GM10248 (cell line): ENCODE measurements at regions not wholly inside any gene's neighbourhood (a gene's known extent, or its start where the extent isn't known, plus 50 kb on each side); places are given as distances from the start of the nearest gene placed in this dataset.

Source experiments
- CTCF ChIA-PET: fragments of 300-600 bp; sonication (Branson Sonifier 250); formaldehyde crosslinking; extraction: SDS; loops from one replicate; lab custom pipeline; 2021; ENCODE audit warnings: antibody characterized with exemption; lab: Yijun Ruan, JAX
- POLR2A ChIA-PET: fragments of 350-650 bp; sonication (Branson Sonifier 250); formaldehyde crosslinking; extraction: SDS; loops from one replicate; lab custom pipeline; 2020; ENCODE audit warnings: antibody characterized with exemption; lab: Yijun Ruan, JAX
- DNase-seq: peaks from one replicate; pipeline ENCODE4 v3.0.0; 2012; ENCODE audit errors: extremely low spot score
- TF ChIP-seq, protein P1 (sequence below): IDR thresholded peaks from 2 replicates; pipeline ENCODE4 v1.5.1; 2012; ENCODE audit warnings: mild to moderate bottlenecking, low read depth; ENCODE audit errors: extremely low read depth, missing control alignments, control extremely low read depth

DNA sequence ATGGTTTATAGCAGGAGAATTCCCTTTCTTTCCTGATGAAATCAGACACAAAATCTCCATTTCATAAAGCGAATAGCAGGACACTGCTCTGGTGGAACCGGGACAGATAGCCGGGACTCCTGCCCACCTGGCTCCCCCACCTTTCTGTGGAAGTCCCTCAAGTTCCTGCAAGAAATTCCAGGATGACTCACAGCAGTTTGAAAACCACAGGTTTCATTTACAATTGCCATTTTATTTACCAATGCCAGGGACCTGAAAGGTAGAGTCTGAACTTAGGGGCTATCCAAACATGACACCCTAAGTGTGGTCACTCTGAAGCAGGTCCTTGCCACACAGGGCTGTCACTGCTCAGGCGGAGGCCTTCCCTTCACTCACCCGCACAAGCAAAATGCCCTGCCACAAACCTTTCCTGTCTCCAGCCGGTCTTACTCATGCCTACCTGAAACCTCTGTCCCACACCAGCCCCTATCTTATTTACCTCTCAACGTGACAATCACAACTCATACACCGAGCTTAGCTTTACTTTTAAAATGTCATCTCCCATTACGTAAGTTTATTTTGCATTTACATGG is 63.3 kb upstream of the TAF1L start:
- DNase-seq = no peak
- TF ChIP-seq, protein P1, sequence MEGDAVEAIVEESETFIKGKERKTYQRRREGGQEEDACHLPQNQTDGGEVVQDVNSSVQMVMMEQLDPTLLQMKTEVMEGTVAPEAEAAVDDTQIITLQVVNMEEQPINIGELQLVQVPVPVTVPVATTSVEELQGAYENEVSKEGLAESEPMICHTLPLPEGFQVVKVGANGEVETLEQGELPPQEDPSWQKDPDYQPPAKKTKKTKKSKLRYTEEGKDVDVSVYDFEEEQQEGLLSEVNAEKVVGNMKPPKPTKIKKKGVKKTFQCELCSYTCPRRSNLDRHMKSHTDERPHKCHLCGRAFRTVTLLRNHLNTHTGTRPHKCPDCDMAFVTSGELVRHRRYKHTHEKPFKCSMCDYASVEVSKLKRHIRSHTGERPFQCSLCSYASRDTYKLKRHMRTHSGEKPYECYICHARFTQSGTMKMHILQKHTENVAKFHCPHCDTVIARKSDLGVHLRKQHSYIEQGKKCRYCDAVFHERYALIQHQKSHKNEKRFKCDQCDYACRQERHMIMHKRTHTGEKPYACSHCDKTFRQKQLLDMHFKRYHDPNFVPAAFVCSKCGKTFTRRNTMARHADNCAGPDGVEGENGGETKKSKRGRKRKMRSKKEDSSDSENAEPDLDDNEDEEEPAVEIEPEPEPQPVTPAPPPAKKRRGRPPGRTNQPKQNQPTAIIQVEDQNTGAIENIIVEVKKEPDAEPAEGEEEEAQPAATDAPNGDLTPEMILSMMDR = no peak
- CTCF ChIA-PET = no interaction called here
- POLR2A ChIA-PET = no interaction called here

DNA sequence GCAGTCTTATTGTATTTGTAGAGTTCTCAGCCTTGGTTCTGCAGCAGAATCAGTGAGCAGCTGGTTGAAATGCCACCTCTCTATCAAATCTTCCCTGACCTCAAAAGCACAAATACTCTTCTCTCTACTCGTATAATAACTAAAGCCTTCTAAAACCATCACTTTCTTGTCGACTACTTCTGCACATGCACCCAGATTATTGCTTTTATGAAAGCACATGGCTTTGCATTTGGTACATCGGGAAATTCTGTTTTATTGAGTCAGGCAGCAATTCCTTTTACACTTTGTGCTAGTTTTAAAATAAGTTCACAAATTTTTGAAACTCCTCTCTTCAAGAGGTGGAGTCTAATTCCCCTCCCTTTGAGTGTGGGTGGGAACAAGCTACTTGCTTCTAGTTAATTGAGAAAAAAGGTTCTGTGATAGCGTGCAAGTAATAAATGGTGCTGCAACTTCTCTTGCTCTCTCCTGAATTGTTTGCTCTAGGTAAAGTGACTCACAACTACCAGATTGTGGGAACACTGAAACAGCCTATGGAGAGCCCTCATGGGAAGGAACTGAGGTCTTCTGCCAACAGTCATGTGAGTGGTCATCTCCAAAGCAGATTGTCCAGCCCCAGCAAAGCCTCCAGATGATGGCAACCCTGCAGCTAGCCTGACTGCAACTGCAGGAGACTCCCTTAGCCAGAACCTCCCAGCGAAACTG is 66.0 kb upstream of the TAF1L start:
- POLR2A ChIA-PET = no interaction called here
- CTCF ChIA-PET = interaction anchor here (1.7 kb wide), 1 partner anchor 323 kb away, joined by 9 read pairs; no protein-coding TSS in a partner anchor
- DNase-seq = no peak
- TF ChIP-seq, protein P1 = no peak

DNA sequence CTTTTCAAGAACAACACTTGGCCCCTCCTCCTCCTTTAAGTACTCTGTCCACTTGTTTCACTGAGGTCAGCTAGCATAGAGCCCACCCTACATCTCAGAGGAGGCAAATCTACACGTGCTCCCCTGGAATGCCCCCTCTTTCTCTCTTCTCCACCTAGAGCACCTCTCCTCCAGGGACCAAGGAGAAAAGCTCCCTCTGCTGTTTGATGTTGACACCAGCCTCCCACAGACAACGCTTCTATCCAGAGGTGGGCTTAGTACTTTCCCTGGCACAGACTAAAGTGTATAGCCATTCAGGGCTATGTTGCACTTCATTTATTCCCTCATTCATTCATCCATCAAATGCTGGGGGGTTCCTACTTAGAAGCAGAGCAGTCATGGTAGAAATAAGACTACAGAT is 68.2 kb upstream of the TAF1L start:
- ChIA-PET POLR2A (no interaction called here), CTCF (interaction anchor here (0.7 kb wide), 1 partner anchor 325 kb away, joined by 3 read pairs; no protein-coding TSS in a partner anchor)
- TF ChIP-seq, protein P1 = peak; percentile 9
- DNase-seq = no peak

DNA sequence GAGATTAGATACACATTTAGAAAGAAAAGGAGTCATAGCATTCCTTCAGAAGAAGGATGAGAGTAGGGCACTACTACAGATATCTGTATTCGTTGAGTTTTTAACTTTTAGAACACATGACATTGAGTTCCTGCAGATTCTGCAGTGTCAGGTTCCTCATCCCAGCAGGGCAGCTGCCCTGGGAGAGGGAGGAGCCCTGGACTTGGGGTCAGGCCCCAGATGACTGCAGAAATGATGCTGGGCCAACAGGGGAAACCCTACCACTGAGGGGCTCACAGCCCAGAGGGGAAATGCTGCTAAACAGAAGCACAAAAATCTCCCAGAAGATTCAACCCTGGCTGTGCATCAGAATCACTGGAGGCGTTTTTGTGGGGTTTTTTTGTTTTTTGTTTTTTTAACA is 68.9 kb upstream of the TAF1L start:
- CTCF ChIA-PET = no interaction called here
- POLR2A ChIA-PET = no interaction called here
- DNase-seq = no peak
- TF ChIP-seq, protein P1 = no peak

DNA sequence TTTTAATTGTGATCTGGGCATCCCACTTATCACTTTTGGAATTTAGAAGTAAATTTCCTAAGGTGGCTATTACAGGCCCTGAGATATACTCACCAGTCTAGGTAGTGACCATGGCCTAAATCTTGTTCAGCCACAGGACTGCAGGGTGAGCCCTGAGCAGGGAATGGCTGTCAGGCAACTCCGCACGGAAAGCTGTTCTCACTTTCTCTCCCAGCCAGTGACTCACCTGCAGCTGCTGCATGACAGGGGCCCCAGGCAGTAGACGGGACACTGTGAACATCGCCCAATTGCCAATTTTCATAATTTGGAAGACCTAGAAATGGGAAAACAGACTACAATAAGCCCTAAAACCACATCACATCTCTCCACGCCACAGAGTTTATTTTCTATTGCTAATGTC is 69.6 kb upstream of the TAF1L start:
- CTCF ChIA-PET = interaction anchor here (1.0 to 1.3 kb wide), 2 partner anchors 116 to 123 kb away, joined by 3 read pairs; no protein-coding TSS in a partner anchor
- no peak for DNase-seq
- POLR2A ChIA-PET = no interaction called here
- TF ChIP-seq, protein P1 = no peak

DNA sequence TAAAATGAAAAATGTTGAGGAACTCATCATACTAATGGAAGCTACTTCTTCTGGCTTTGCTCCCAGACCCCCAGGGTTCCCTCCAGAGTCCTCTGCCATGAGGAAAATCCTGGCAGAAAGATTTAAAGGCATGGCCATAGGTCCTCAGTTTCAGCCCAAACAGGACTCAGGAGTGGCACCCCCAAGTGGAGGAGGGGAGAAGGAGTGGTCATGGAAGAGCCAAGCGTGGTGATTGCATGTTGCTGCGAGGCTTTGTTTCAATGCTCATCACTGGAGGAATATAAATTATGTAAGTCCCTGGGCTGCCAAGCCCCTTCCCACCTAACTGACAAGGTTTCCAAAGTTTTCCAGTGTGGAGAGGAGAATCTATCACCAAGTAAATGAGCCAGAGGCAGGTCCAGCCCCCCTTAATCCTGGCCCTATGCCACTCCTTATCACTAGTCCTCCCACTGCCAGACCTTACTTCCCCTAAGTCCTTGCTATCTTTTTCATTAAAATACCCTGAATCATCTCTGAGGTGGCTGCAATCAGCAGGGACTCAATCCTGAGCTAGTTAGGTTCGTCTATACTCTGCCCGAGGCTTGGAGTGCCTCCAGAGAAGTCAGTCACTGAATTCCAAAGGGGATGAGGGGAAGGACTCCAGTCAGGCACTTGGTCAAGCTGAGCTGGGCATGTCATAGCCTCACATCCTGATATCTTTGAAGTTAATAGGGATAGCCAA is 70.7 kb upstream of the TAF1L start:
- ChIA-PET POLR2A (no interaction called here), CTCF (interaction anchor here (1.0 to 1.4 kb wide), 3 partner anchors 117 to 329 kb away, joined by 3 read pairs; no protein-coding TSS in a partner anchor)
- no peak for DNase-seq
- TF ChIP-seq, protein P1 = no peak
